ENCODE measurements at regions not wholly inside any gene's neighbourhood (a gene's known extent, or its start where the extent isn't known, plus 50 kb on each side); places are given as distances from the start of the nearest gene placed in this dataset.

- TF ChIP-seq CHD7 (IDR thresholded peaks at IDR 0.05; ENCODE audit: insufficient replicate concordance, low read length), result no peak
- no peak for TF ChIP-seq SIRT6 (IDR thresholded peaks at IDR 0.05; ENCODE audit: low read length)
- TF ChIP-seq KDM4A (IDR thresholded peaks at IDR 0.05; ENCODE audit: low read depth, low read length, severe bottlenecking), result no peak
- no peak for TF ChIP-seq SAP30 (IDR thresholded peaks at IDR 0.05; ENCODE audit: insufficient read depth, insufficient replicate concordance, low read length)
Observed at GRCh38 chr5:44714871-44715561, 93.7 kb upstream of the MRPS30 start (continued).

Measured in H1 (cell line).